Testis (tissue), 2 donors: ENCODE measurements at regions not wholly inside any gene's neighbourhood (a gene's known extent, or its start where the extent isn't known, plus 50 kb on each side); places are given as distances from the start of the nearest gene placed in this dataset.

Experiments used
- CTCF ChIP-seq, 3 experiments: fragments of 450-650 bp in 2 of 3; fragments of 200-600 bp in 1 of 3; sonication (generic) in 1 of 3; IDR thresholded peaks; one replicate each; pipeline ENCODE4 v1.5.1; 2016 to 2019; ENCODE audit warnings: antibody characterized with exemption in 3 of 3, mild to moderate bottlenecking in 2 of 3, moderate library complexity in 1 of 3
- POLR2A ChIP-seq: fragments of 450-650 bp; IDR thresholded peaks from one replicate; pipeline ENCODE4 v1.6.1; 2017; ENCODE audit warnings: antibody characterized with exemption, mild to moderate bottlenecking, moderate library complexity

GRCh38 chr7:79664884-79665676 is 211.6 kb upstream of the MAGI2 start:
- TF ChIP-seq POLR2A (no peak), CTCF (IDR thresholded peaks at IDR 0.05) (no peak)
